SK-N-SH (cell line): ENCODE measurements at regions not wholly inside any gene's neighbourhood (a gene's known extent, or its start where the extent isn't known, plus 50 kb on each side); places are given as distances from the start of the nearest gene placed in this dataset.

Experiments used
- CTCF ChIA-PET: fragments of 300-600, 350-600 bp; formaldehyde crosslinking; extraction: SDS; loops from one replicate; lab custom pipeline; 2021; lab: Yijun Ruan, JAX
- POLR2A ChIA-PET: fragments of 350-600 bp; sonication (Branson Sonifier 250); formaldehyde crosslinking; extraction: SDS; loops from one replicate; lab custom pipeline; 2020; ENCODE audit warnings: antibody characterized with exemption, inconsistent platforms; lab: Yijun Ruan, JAX
- DNase-seq: peaks from one replicate; pipeline ENCODE4 v3.0.0; 2012
- H2AFZ ChIP-seq: fragments of 200-600 bp; sonication (generic); 2 replicates; pipeline ENCODE4 v1.8.1; 2016; ENCODE audit warnings: antibody characterized with exemption, mild to moderate bottlenecking, low read depth
- H3F3A ChIP-seq: fragments of 200-600 bp; sonication (generic); replicated peaks from 2 replicates; pipeline ENCODE3; 2016; ENCODE audit warnings: antibody characterized with exemption, mild to moderate bottlenecking; ENCODE audit not compliant: insufficient read depth
- H3K27ac ChIP-seq, 2 experiments: fragments of 200-500 bp in 1 of 2; fragments of 200-600 bp in 1 of 2; sonication (Bioruptor generic) in 1 of 2; sonication (generic), shearing (Covaris generic) in 1 of 2; 2 replicates each; pipeline versions ENCODE4 v1.5.1 to v1.6.1; 2014 to 2016; ENCODE audit warnings: low read depth in 2 of 2, inconsistent platforms in 1 of 2, low read length in 1 of 2, mild to moderate bottlenecking in 1 of 2, mixed read lengths in 1 of 2
- H3K27me3 ChIP-seq: fragments of 200-600 bp; sonication (generic), shearing (Covaris generic); 2 replicates; pipeline ENCODE4 v1.6.1; 2016; ENCODE audit warnings: mixed run types; ENCODE audit not compliant: insufficient read depth
- H3K36me3 ChIP-seq, 2 experiments: fragments of 200-500 bp in 1 of 2; fragments of 200-600 bp in 1 of 2; sonication (Bioruptor generic) in 1 of 2; sonication (generic) in 1 of 2; replicated peaks in 1 of 2; 2 replicates each; pipeline versions ENCODE3 to v1.5.1; 2014 to 2016; ENCODE audit warnings: low read length in 1 of 2, mild to moderate bottlenecking in 1 of 2; ENCODE audit not compliant: insufficient read depth in 2 of 2, control insufficient read depth in 1 of 2
- H3K4me1 ChIP-seq, 2 experiments: fragments of 200-500 bp in 1 of 2; fragments of 200-600 bp in 1 of 2; sonication (Bioruptor generic) in 1 of 2; sonication (generic), shearing (Covaris generic) in 1 of 2; 2 replicates each; pipeline versions ENCODE4 v1.5.1 to v1.6.1; 2014 to 2016; ENCODE audit warnings: low read depth in 1 of 2, low read length in 1 of 2, mixed run types in 1 of 2; ENCODE audit not compliant: insufficient read depth in 2 of 2, control insufficient read depth in 1 of 2
- H3K4me2 ChIP-seq: fragments of 200-600 bp; sonication (generic), shearing (Covaris generic); 2 replicates; pipeline ENCODE4 v1.6.1; 2017; ENCODE audit warnings: mixed run types
- H3K4me3 ChIP-seq, 2 experiments: fragments of 200-500 bp in 1 of 2; fragments of 200-600 bp in 1 of 2; sonication (Bioruptor generic) in 1 of 2; sonication (generic), shearing (Covaris generic) in 1 of 2; 2 replicates each; pipeline versions ENCODE4 v1.5.1 to v1.8.1; 2014 to 2016; ENCODE audit warnings: low read depth in 2 of 2, inconsistent platforms in 1 of 2, low read length in 1 of 2, mild to moderate bottlenecking in 1 of 2, mixed read lengths in 1 of 2, moderate library complexity in 1 of 2
- H3K79me2 ChIP-seq: fragments of 200-600 bp; sonication (generic); 2 replicates; pipeline ENCODE4 v1.8.1; 2017; ENCODE audit warnings: mild to moderate bottlenecking; ENCODE audit not compliant: insufficient read depth
- H3K9ac ChIP-seq: fragments of 200-600 bp; sonication (generic); 2 replicates; pipeline ENCODE4 v1.6.1; 2017; ENCODE audit warnings: mixed run types
- H3K9me2 ChIP-seq: fragments of 200-600 bp; sonication (generic); 2 replicates; pipeline ENCODE4 v1.6.1; 2017; ENCODE audit warnings: mixed run types
- H3K9me3 ChIP-seq: fragments of 200-600 bp; sonication (generic); 2 replicates; pipeline ENCODE4 v1.6.1; 2017; ENCODE audit warnings: mixed run types, mild to moderate bottlenecking, moderate library complexity
- H4K20me1 ChIP-seq: fragments of 200-600 bp; sonication (generic); 2 replicates; pipeline ENCODE4 v1.6.1; 2017; ENCODE audit warnings: mild to moderate bottlenecking, mixed run types; ENCODE audit not compliant: insufficient read depth
- CHD2 ChIP-seq: fragments of 150-350 bp; IDR thresholded peaks from 2 replicates; pipeline ENCODE4 v1.6.1; 2018; ENCODE audit warnings: low read length; ENCODE audit not compliant: partially characterized antibody
- CTCF ChIP-seq: fragments of 200-600 bp; sonication (generic); IDR thresholded peaks from 2 replicates; pipeline ENCODE4 v1.6.1; 2017; ENCODE audit warnings: antibody characterized with exemption, mild to moderate bottlenecking, moderate library complexity
- ELF1 ChIP-seq: IDR thresholded peaks from 2 replicates; pipeline ENCODE4 v1.4.0; 2012
- EP300 ChIP-seq, 2 experiments: IDR thresholded peaks; 2 replicates each; pipeline versions ENCODE4 v1.4.0 to v1.6.1; 2012; ENCODE audit warnings: borderline replicate concordance in 1 of 2, low read depth in 1 of 2, low read length in 1 of 2
- EZH2phosphoT487 ChIP-seq: fragments of 200-600 bp; sonication (generic); IDR thresholded peaks from 2 replicates; pipeline ENCODE4 v1.6.1; 2017; ENCODE audit warnings: low read depth, mixed run types, mild to moderate bottlenecking, antibody characterized with exemption, moderate library complexity, borderline replicate concordance
- JUND ChIP-seq: IDR thresholded peaks from 2 replicates; pipeline ENCODE4 v1.4.0; 2012
- MEF2A ChIP-seq: IDR thresholded peaks from 2 replicates; pipeline ENCODE4 v1.4.0; 2012; ENCODE audit warnings: low read depth, borderline replicate concordance
- MXI1 ChIP-seq: IDR thresholded peaks from 2 replicates; pipeline ENCODE4 v1.6.1; 2012; ENCODE audit warnings: mild to moderate bottlenecking, low read depth, low read length, improper control_type of control experiment
- NFIC ChIP-seq: IDR thresholded peaks from 2 replicates; pipeline ENCODE4 v1.4.0; 2012; ENCODE audit warnings: borderline replicate concordance
- POLR2AphosphoS5 ChIP-seq: IDR thresholded peaks from 2 replicates; pipeline ENCODE4 v1.6.1; 2012; ENCODE audit warnings: low read depth, low read length
- RCOR1 ChIP-seq: fragments of 150-350 bp; IDR thresholded peaks from 2 replicates; pipeline ENCODE4 v1.6.1; 2017; ENCODE audit warnings: antibody characterized with exemption, low read length
- RXRA ChIP-seq: IDR thresholded peaks from 2 replicates; pipeline ENCODE4 v1.4.0; 2012; ENCODE audit warnings: low read depth, mild to moderate bottlenecking, borderline replicate concordance
- SIN3A ChIP-seq: IDR thresholded peaks from 2 replicates; pipeline ENCODE4 v1.6.1; 2012; ENCODE audit warnings: low read depth, mild to moderate bottlenecking, low read length, moderate library complexity, borderline replicate concordance
- SMC3 ChIP-seq: IDR thresholded peaks from 2 replicates; pipeline ENCODE4 v1.6.1; 2012; ENCODE audit warnings: low read depth, low read length, improper control_type of control experiment
- TAF1 ChIP-seq: IDR thresholded peaks from 2 replicates; pipeline ENCODE4 v1.6.1; 2012; ENCODE audit warnings: low read depth, mild to moderate bottlenecking, low read length, moderate library complexity, borderline replicate concordance
- TCF12 ChIP-seq: IDR thresholded peaks from 2 replicates; pipeline ENCODE4 v1.4.0; 2012
- USF1 ChIP-seq: IDR thresholded peaks from 2 replicates; pipeline ENCODE4 v1.4.0; 2012; ENCODE audit warnings: low read depth, borderline replicate concordance
- WGBS: methylation state at CpG from one replicate; pipeline ENCODE4 v1.1.6; 2017; ENCODE audit warnings: low lambda C conversion rate; 5-methylcytosine and 5-hydroxymethylcytosine counted together
- TF ChIP-seq, protein P1 (sequence below): IDR thresholded peaks from 2 replicates; pipeline ENCODE4; 2012
- TF ChIP-seq, protein P2 (sequence below): fragments of 150-350 bp; IDR thresholded peaks from 2 replicates; pipeline ENCODE4 v1.6.1; 2017; ENCODE audit warnings: antibody characterized with exemption, low read length, low read depth, borderline replicate concordance
- TF ChIP-seq, protein P3 (sequence below): IDR thresholded peaks from 2 replicates; pipeline ENCODE4 v1.6.1; 2012; ENCODE audit warnings: mild to moderate bottlenecking, low read depth, low read length, moderate library complexity

GRCh38 chr7:136353287-136353686 lies 376.1 kb upstream of the MTPN start:
- 10% methylated on average over 2 of the region's 2 CpGs for WGBS
- no peaks in the 10 kb centered on the region for H3F3A ChIP-seq
- peaks cover 0 to 3% of the 10 kb centered on the region in 2 experiments; a peak in 1 of 4 replicates for H3K4me1 ChIP-seq
- H3K9me3 ChIP-seq, result peaks cover 11% of the 10 kb centered on the region; the same call in 1 of the 2 replicates
- no peaks in the 10 kb centered on the region for H4K20me1 ChIP-seq
- H2AFZ ChIP-seq, result no peak overlapping the region
- POLR2A ChIA-PET, result interaction anchor here (0.7 kb wide), 1 partner anchor 9 kb away, joined by 3 read pairs; no protein-coding TSS in a partner anchor
- TF ChIP-seq, protein P1, sequence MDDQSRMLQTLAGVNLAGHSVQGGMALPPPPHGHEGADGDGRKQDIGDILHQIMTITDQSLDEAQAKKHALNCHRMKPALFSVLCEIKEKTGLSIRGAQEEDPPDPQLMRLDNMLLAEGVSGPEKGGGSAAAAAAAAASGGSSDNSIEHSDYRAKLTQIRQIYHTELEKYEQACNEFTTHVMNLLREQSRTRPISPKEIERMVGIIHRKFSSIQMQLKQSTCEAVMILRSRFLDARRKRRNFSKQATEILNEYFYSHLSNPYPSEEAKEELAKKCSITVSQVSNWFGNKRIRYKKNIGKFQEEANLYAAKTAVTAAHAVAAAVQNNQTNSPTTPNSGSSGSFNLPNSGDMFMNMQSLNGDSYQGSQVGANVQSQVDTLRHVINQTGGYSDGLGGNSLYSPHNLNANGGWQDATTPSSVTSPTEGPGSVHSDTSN, result no peak
- TF ChIP-seq, protein P2, sequence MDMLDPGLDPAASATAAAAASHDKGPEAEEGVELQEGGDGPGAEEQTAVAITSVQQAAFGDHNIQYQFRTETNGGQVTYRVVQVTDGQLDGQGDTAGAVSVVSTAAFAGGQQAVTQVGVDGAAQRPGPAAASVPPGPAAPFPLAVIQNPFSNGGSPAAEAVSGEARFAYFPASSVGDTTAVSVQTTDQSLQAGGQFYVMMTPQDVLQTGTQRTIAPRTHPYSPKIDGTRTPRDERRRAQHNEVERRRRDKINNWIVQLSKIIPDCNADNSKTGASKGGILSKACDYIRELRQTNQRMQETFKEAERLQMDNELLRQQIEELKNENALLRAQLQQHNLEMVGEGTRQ, result no peak
- TF ChIP-seq, protein P3, sequence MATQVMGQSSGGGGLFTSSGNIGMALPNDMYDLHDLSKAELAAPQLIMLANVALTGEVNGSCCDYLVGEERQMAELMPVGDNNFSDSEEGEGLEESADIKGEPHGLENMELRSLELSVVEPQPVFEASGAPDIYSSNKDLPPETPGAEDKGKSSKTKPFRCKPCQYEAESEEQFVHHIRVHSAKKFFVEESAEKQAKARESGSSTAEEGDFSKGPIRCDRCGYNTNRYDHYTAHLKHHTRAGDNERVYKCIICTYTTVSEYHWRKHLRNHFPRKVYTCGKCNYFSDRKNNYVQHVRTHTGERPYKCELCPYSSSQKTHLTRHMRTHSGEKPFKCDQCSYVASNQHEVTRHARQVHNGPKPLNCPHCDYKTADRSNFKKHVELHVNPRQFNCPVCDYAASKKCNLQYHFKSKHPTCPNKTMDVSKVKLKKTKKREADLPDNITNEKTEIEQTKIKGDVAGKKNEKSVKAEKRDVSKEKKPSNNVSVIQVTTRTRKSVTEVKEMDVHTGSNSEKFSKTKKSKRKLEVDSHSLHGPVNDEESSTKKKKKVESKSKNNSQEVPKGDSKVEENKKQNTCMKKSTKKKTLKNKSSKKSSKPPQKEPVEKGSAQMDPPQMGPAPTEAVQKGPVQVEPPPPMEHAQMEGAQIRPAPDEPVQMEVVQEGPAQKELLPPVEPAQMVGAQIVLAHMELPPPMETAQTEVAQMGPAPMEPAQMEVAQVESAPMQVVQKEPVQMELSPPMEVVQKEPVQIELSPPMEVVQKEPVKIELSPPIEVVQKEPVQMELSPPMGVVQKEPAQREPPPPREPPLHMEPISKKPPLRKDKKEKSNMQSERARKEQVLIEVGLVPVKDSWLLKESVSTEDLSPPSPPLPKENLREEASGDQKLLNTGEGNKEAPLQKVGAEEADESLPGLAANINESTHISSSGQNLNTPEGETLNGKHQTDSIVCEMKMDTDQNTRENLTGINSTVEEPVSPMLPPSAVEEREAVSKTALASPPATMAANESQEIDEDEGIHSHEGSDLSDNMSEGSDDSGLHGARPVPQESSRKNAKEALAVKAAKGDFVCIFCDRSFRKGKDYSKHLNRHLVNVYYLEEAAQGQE, result no peak
- TF ChIP-seq POLR2AphosphoS5, result no peak
- TF ChIP-seq SIN3A, result no peak
- no peak for TF ChIP-seq JUND
- no peak for TF ChIP-seq TAF1
- TF ChIP-seq USF1, result no peak
- no peak for TF ChIP-seq NFIC
- no peak for TF ChIP-seq CHD2
- no peak for TF ChIP-seq CTCF
- no peak for TF ChIP-seq RXRA
- no peak for TF ChIP-seq ELF1
- TF ChIP-seq EP300 (IDR thresholded peaks at IDR 0.05; ENCODE audit: borderline replicate concordance in 1 of 2, low read depth in 1 of 2, low read length in 1 of 2), result no peak
- TF ChIP-seq SMC3, result no peak
- no peak for TF ChIP-seq RCOR1
- TF ChIP-seq TCF12, result no peak
- TF ChIP-seq MXI1, result no peak
- TF ChIP-seq EZH2phosphoT487, result no peak
- no peak for TF ChIP-seq MEF2A
- TF ChIP-seq, all 33 proteins: peak for 0
- Histone ChIP-seq H3K79me2 (no peaks in the 10 kb centered on the region), H3K27ac (no peak overlapping the region), H3K4me2 (no peak overlapping the region), H3K4me3 (no peak overlapping the region), H3K9me2 (no peaks in the 10 kb centered on the region), H3K9ac (no peak overlapping the region), H3K27me3 (no peaks in the 10 kb centered on the region), H3K36me3 (no peaks in the 10 kb centered on the region)
- CTCF ChIA-PET, result no interaction called here
- DNase-seq, result no peak
